Ascending aorta (tissue), 2 donors: ENCODE measurements at regions not wholly inside any gene's neighbourhood (a gene's known extent, or its start where the extent isn't known, plus 50 kb on each side); places are given as distances from the start of the nearest gene placed in this dataset.

ENCODE experiments used
- DNase-seq, 2 donors: peaks; one replicate each; pipeline ENCODE4 v3.0.0-alpha.2; 2019; ENCODE audit warnings: low spot score in 2 of 2
- H3K27ac ChIP-seq, 2 donors: fragments of 200-600 bp; sonication (generic); one replicate each; pipeline ENCODE4 v1.5.1; 2016 to 2017; ENCODE audit warnings: mild to moderate bottlenecking in 1 of 2
- H3K27me3 ChIP-seq: fragments of 200-600 bp; sonication (generic); one replicate; pipeline ENCODE4 v1.5.1; 2017
- H3K36me3 ChIP-seq, 2 donors: fragments of 200-600 bp; sonication (generic); one replicate each; pipeline ENCODE4 v1.5.1; 2016
- H3K4me1 ChIP-seq, 2 donors: fragments of 200-600 bp; sonication (generic); one replicate each; pipeline ENCODE4 v1.5.1; 2016 to 2017; ENCODE audit warnings: mild to moderate bottlenecking in 1 of 2
- H3K4me3 ChIP-seq, 2 donors: fragments of 200-600 bp; sonication (generic); one replicate each; pipeline ENCODE4 v1.5.1; 2016 to 2017; ENCODE audit warnings: mild to moderate bottlenecking in 1 of 2
- H3K9me3 ChIP-seq, 2 donors: fragments of 200-600 bp; sonication (generic); one replicate each; pipeline ENCODE4 v1.5.1; 2016
- CTCF ChIP-seq, 3 experiments: fragments of 200-600 bp in 2 of 3; fragments of 450-650 bp in 1 of 3; sonication (generic) in 2 of 3; IDR thresholded peaks; one replicate each; pipeline ENCODE4 v1.5.1; 2016 to 2019; ENCODE audit warnings: antibody characterized with exemption in 3 of 3, mild to moderate bottlenecking in 1 of 3, moderate library complexity in 1 of 3
- intact Hi-C: fragments of 100-400 bp; cut with DNase I; formaldehyde crosslinking; loops from one replicate; pipeline ENCODE4 v1.15.1; 2023

- DNase-seq, result no peak
- Histone ChIP-seq H3K4me1 (no peaks in the 10 kb centered on the region), H3K27me3 (no peaks in the 10 kb centered on the region), H3K9me3 (no peaks in the 10 kb centered on the region), H3K27ac (no peak overlapping the region), H3K36me3 (no peaks in the 10 kb centered on the region), H3K4me3 (no peak overlapping the region)
- no peak for TF ChIP-seq CTCF (IDR thresholded peaks at IDR 0.05)
- intact Hi-C loops, result no loop called here
Measured at GRCh38 chr4:180179146-180179545, 2064.1 kb upstream of the TENM3 start.

- intact Hi-C loops, result no loop called here
- no peak for DNase-seq
- H3K27me3 ChIP-seq, result no peaks in the 10 kb centered on the region
- no peak overlapping the region for H3K27ac ChIP-seq
- TF ChIP-seq CTCF (IDR thresholded peaks at IDR 0.05), result no peak
- H3K4me1 ChIP-seq, result no peaks in the 10 kb centered on the region
- no peaks in the 10 kb centered on the region for H3K9me3 ChIP-seq
- H3K4me3 ChIP-seq, result no peak overlapping the region
- no peaks in the 10 kb centered on the region for H3K36me3 ChIP-seq
Measured at GRCh38 chr4:180189666-180190065, 2053.5 kb upstream of the TENM3 start.

- no peak for TF ChIP-seq CTCF (IDR thresholded peaks at IDR 0.05)
- no peak overlapping the region for H3K4me3 ChIP-seq
- DNase-seq, result no peak
- H3K9me3 ChIP-seq, result no peaks in the 10 kb centered on the region
- H3K27me3 ChIP-seq, result no peaks in the 10 kb centered on the region
- H3K27ac ChIP-seq, result no peak overlapping the region
- no peaks in the 10 kb centered on the region for H3K4me1 ChIP-seq
- H3K36me3 ChIP-seq, result no peaks in the 10 kb centered on the region
- intact Hi-C loops, result no loop called here
Measured at GRCh38 chr4:180190382-180190781, 2052.8 kb upstream of the TENM3 start.

- TF ChIP-seq CTCF (IDR thresholded peaks at IDR 0.05), result no peak
- H3K27ac ChIP-seq, result no peak overlapping the region
- no peak for DNase-seq
- H3K36me3 ChIP-seq, result no peaks in the 10 kb centered on the region
- H3K4me3 ChIP-seq, result no peak overlapping the region
- intact Hi-C loops, result no loop called here
- no peaks in the 10 kb centered on the region for H3K27me3 ChIP-seq
- H3K9me3 ChIP-seq, result no peaks in the 10 kb centered on the region
- H3K4me1 ChIP-seq, result no peaks in the 10 kb centered on the region
Measured at GRCh38 chr4:180197471-180197870, 2045.7 kb upstream of the TENM3 start.

- intact Hi-C loops, result no loop called here
- Histone ChIP-seq H3K27ac (no peak overlapping the region), H3K4me1 (no peaks in the 10 kb centered on the region), H3K9me3 (no peaks in the 10 kb centered on the region), H3K4me3 (no peak overlapping the region), H3K27me3 (no peaks in the 10 kb centered on the region), H3K36me3 (no peaks in the 10 kb centered on the region)
- no peak for TF ChIP-seq CTCF (IDR thresholded peaks at IDR 0.05)
- DNase-seq, result no peak
Measured at GRCh38 chr4:180203349-180203748, 2039.9 kb upstream of the TENM3 start.

GRCh38 chr4:180205276-180205675 is 2037.9 kb upstream of the TENM3 start:
- Histone ChIP-seq H3K9me3 (no peaks in the 10 kb centered on the region), H3K4me1 (no peaks in the 10 kb centered on the region), H3K27me3 (no peaks in the 10 kb centered on the region), H3K36me3 (no peaks in the 10 kb centered on the region), H3K27ac (no peak overlapping the region), H3K4me3 (no peak overlapping the region)
- intact Hi-C loops, result no loop called here
- DNase-seq, result no peak
- no peak for TF ChIP-seq CTCF (IDR thresholded peaks at IDR 0.05)
